ENCODE measurements at regions not wholly inside any gene's neighbourhood (a gene's known extent, or its start where the extent isn't known, plus 50 kb on each side); places are given as distances from the start of the nearest gene placed in this dataset.

DNA sequence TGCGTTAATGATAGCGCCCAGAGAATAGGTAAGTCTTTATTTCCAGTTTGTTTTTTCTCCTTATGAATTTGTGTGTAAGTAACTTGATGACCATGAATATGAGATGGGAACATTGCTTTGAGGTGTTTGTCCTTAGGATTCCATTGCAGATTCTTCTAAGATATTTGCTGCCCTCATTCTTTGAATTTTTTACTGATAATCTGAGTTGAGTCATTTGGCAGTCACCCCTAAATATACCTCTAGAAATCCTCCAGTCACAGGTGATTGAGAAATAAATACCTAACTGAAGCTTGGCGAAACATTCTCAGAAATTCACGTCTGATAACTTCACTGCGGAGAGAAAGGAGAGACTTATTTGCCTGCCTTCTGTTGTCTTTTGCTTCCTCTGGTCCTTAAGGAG, 345.5 kb downstream of the SQOR start:
- Histone ChIP-seq H3K4me3 (no peak overlapping the region), H3K27me3 (ENCODE audit: low read depth) (no peaks in the 10 kb centered on the region), H3K4me1 (no peaks in the 10 kb centered on the region), H3K9me3 (replicated peaks) (peaks cover 12% of the 10 kb centered on the region), H3K27ac (replicated peaks) (no peak overlapping the region), H3K36me3 (no peaks in the 10 kb centered on the region)
- TF ChIP-seq CTCF (IDR thresholded peaks at IDR 0.05; ENCODE audit: borderline replicate concordance) = no peak
- intact Hi-C loops (cut with micrococcal nuclease) = no loop called here
- no peak for DNase-seq

GRCh38 chr15:45981625-45982024, 346.8 kb downstream of the SQOR start:
- peaks cover 25% of the 10 kb centered on the region for H3K9me3 ChIP-seq (replicated peaks)
- intact Hi-C loops (cut with micrococcal nuclease) = no loop called here
- no peak for TF ChIP-seq CTCF (IDR thresholded peaks at IDR 0.05; ENCODE audit: borderline replicate concordance)

GRCh38 chr15:45991863-45992262, 357.0 kb downstream of the SQOR start:
- Histone ChIP-seq H3K4me1 (peaks cover 14% of the 10 kb centered on the region), H3K27ac (replicated peaks) (no peak overlapping the region), H3K9me3 (replicated peaks) (peaks cover 31% of the 10 kb centered on the region), H3K4me3 (no peak overlapping the region), H3K36me3 (no peaks in the 10 kb centered on the region), H3K27me3 (ENCODE audit: low read depth) (no peaks in the 10 kb centered on the region)
- no peak for DNase-seq
- intact Hi-C loops (cut with micrococcal nuclease) = no loop called here
- no peak for TF ChIP-seq CTCF (IDR thresholded peaks at IDR 0.05; ENCODE audit: borderline replicate concordance)

More at GRCh38 chr15:45981625-45982024, 346.8 kb downstream of the SQOR start:
- Histone ChIP-seq H3K4me3 (no peak overlapping the region), H3K27ac (replicated peaks) (no peak overlapping the region), H3K4me1 (no peaks in the 10 kb centered on the region), H3K36me3 (no peaks in the 10 kb centered on the region), H3K27me3 (ENCODE audit: low read depth) (no peaks in the 10 kb centered on the region)
- DNase-seq = no peak

GRCh38 chr15:45993072-45993471, 358.2 kb downstream of the SQOR start:
- Histone ChIP-seq H3K27me3 (ENCODE audit: low read depth) (no peaks in the 10 kb centered on the region), H3K36me3 (no peaks in the 10 kb centered on the region), H3K4me1 (peaks cover 14% of the 10 kb centered on the region), H3K4me3 (no peak overlapping the region), H3K27ac (replicated peaks) (peak overlapping the region; percentile 48), H3K9me3 (replicated peaks) (peaks cover 22% of the 10 kb centered on the region)
- intact Hi-C loops (cut with micrococcal nuclease) = no loop called here
- no peak for DNase-seq
- TF ChIP-seq CTCF (IDR thresholded peaks at IDR 0.05; ENCODE audit: borderline replicate concordance) = no peak

GRCh38 chr15:45993508-45993907, 358.7 kb downstream of the SQOR start:
- DNase-seq = no peak
- peak overlapping the region; percentile 48 for H3K27ac ChIP-seq (replicated peaks)

More at GRCh38 chr15:45993508-45993907, 358.7 kb downstream of the SQOR start:
- Histone ChIP-seq H3K4me3 (no peak overlapping the region), H3K4me1 (peaks cover 14% of the 10 kb centered on the region), H3K27me3 (ENCODE audit: low read depth) (no peaks in the 10 kb centered on the region), H3K9me3 (replicated peaks) (peaks cover 17% of the 10 kb centered on the region), H3K36me3 (no peaks in the 10 kb centered on the region)
- intact Hi-C loops (cut with micrococcal nuclease) = no loop called here
- no peak for TF ChIP-seq CTCF (IDR thresholded peaks at IDR 0.05; ENCODE audit: borderline replicate concordance)
